ENCODE measurements at regions not wholly inside any gene's neighbourhood (a gene's known extent, or its start where the extent isn't known, plus 50 kb on each side); places are given as distances from the start of the nearest gene placed in this dataset.

GRCh38 chr10:128375171-128375570, 248.9 kb upstream of the MKI67 start:
- no peak overlapping the region for H3K4ac ChIP-seq (ENCODE audit: low read length)
- no peak overlapping the region for H2BK12ac ChIP-seq (ENCODE audit: low read length)
- WGBS, 2 donors (ENCODE audit: extremely low coverage in 2 of 2, insufficient read length in 2 of 2, insufficient replicate concordance in 1 of 2) = no CpG with 5 or more reads among the region's 7 CpGs
- H3K27me3 ChIP-seq (ENCODE audit: control insufficient read depth in 3 of 3, insufficient read depth in 3 of 3, low read depth in 1 of 3, low read length in 3 of 3) = no peaks in the 10 kb centered on the region
- H3K36me3 ChIP-seq (replicated peaks in 1 of 2; ENCODE audit: control insufficient read depth in 2 of 2, insufficient read depth in 2 of 2, low read length in 2 of 2) = no peaks in the 10 kb centered on the region
- no peak overlapping the region for H3K18ac ChIP-seq (ENCODE audit: low read length)
- H2AK5ac ChIP-seq (ENCODE audit: low read depth, low read length) = no peak overlapping the region
- no peak overlapping the region for H3K14ac ChIP-seq (ENCODE audit: low read length)
- no peak overlapping the region for H3K4me3 ChIP-seq (ENCODE audit: low read length in 2 of 2)
- H2BK120ac ChIP-seq (ENCODE audit: low read depth, low read length) = no peak overlapping the region
- DNase-seq (ENCODE audit: low spot score) = no peak
- no peak overlapping the region for H3K9ac ChIP-seq (ENCODE audit: low read depth, low read length, poor library complexity)
- no peak overlapping the region for H2BK5ac ChIP-seq (ENCODE audit: low read length)
- no peak overlapping the region for H2BK15ac ChIP-seq (ENCODE audit: low read length)
- no peak overlapping the region for H3K4me2 ChIP-seq (ENCODE audit: insufficient read depth, low read length, poor library complexity, severe bottlenecking)
- H3K27ac ChIP-seq (replicated peaks; ENCODE audit: low read length) = no peak overlapping the region
- H2AFZ ChIP-seq (ENCODE audit: low read length) = no peak overlapping the region
- no peaks in the 10 kb centered on the region for H3K79me1 ChIP-seq (ENCODE audit: low read depth, low read length)
- no peaks in the 10 kb centered on the region for H3K4me1 ChIP-seq (ENCODE audit: control insufficient read depth in 2 of 2, insufficient read depth in 1 of 2, low read depth in 1 of 2, low read length in 2 of 2)
- H3K9me3 ChIP-seq (replicated peaks in 1 of 2; ENCODE audit: control insufficient read depth in 2 of 2, insufficient read depth in 1 of 2, low read depth in 1 of 2, low read length in 2 of 2) = no peaks in the 10 kb centered on the region
- H4K91ac ChIP-seq (ENCODE audit: low read depth, low read length, poor library complexity) = no peak overlapping the region
- H3K23ac ChIP-seq (ENCODE audit: low read depth, low read length, poor library complexity) = no peak overlapping the region
- no peak overlapping the region for H4K8ac ChIP-seq (ENCODE audit: low read depth, low read length)

- H3K27ac ChIP-seq (replicated peaks; ENCODE audit: low read length) = no peak overlapping the region
- H2BK120ac ChIP-seq (ENCODE audit: low read depth, low read length) = no peak overlapping the region
- H3K14ac ChIP-seq (ENCODE audit: low read length) = no peak overlapping the region
- no peaks in the 10 kb centered on the region for H3K27me3 ChIP-seq (ENCODE audit: control insufficient read depth in 3 of 3, insufficient read depth in 3 of 3, low read depth in 1 of 3, low read length in 3 of 3)
- no peak overlapping the region for H2AFZ ChIP-seq (ENCODE audit: low read length)
- H3K36me3 ChIP-seq (replicated peaks in 1 of 2; ENCODE audit: control insufficient read depth in 2 of 2, insufficient read depth in 2 of 2, low read length in 2 of 2) = no peaks in the 10 kb centered on the region
- H3K79me1 ChIP-seq (ENCODE audit: low read depth, low read length) = no peaks in the 10 kb centered on the region
- H3K18ac ChIP-seq (ENCODE audit: low read length) = no peak overlapping the region
- no peak overlapping the region for H3K23ac ChIP-seq (ENCODE audit: low read depth, low read length, poor library complexity)
- DNase-seq (ENCODE audit: low spot score) = no peak
- H3K4me3 ChIP-seq (ENCODE audit: low read length in 2 of 2) = no peak overlapping the region
- no peak overlapping the region for H3K4me2 ChIP-seq (ENCODE audit: insufficient read depth, low read length, poor library complexity, severe bottlenecking)
- no peak overlapping the region for H4K91ac ChIP-seq (ENCODE audit: low read depth, low read length, poor library complexity)
- no peak overlapping the region for H2BK5ac ChIP-seq (ENCODE audit: low read length)
- no peak overlapping the region for H4K8ac ChIP-seq (ENCODE audit: low read depth, low read length)
- no CpG with 5 or more reads among the region's 9 CpGs for WGBS, 2 donors (ENCODE audit: extremely low coverage in 2 of 2, insufficient read length in 2 of 2, insufficient replicate concordance in 1 of 2)
- H2AK5ac ChIP-seq (ENCODE audit: low read depth, low read length) = no peak overlapping the region
- H3K4me1 ChIP-seq (ENCODE audit: control insufficient read depth in 2 of 2, insufficient read depth in 1 of 2, low read depth in 1 of 2, low read length in 2 of 2) = no peaks in the 10 kb centered on the region
- no peak overlapping the region for H3K9ac ChIP-seq (ENCODE audit: low read depth, low read length, poor library complexity)
- H3K4ac ChIP-seq (ENCODE audit: low read length) = no peak overlapping the region
- H3K9me3 ChIP-seq (replicated peaks in 1 of 2; ENCODE audit: control insufficient read depth in 2 of 2, insufficient read depth in 1 of 2, low read depth in 1 of 2, low read length in 2 of 2) = no peaks in the 10 kb centered on the region
- no peak overlapping the region for H2BK12ac ChIP-seq (ENCODE audit: low read length)
- no peak overlapping the region for H2BK15ac ChIP-seq (ENCODE audit: low read length)
Observed at GRCh38 chr10:128377364-128377987, 251.3 kb upstream of the MKI67 start.

GRCh38 chr10:128377988-128378387, 251.8 kb upstream of the MKI67 start:
- Histone ChIP-seq H3K23ac (ENCODE audit: low read depth, low read length, poor library complexity) (no peak overlapping the region), H2AK5ac (ENCODE audit: low read depth, low read length) (no peak overlapping the region), H3K4me2 (ENCODE audit: insufficient read depth, low read length, poor library complexity, severe bottlenecking) (no peak overlapping the region), H3K79me1 (ENCODE audit: low read depth, low read length) (no peaks in the 10 kb centered on the region), H3K27me3 (ENCODE audit: control insufficient read depth in 3 of 3, insufficient read depth in 3 of 3, low read depth in 1 of 3, low read length in 3 of 3) (no peaks in the 10 kb centered on the region), H3K4ac (ENCODE audit: low read length) (no peak overlapping the region), H3K4me1 (ENCODE audit: control insufficient read depth in 2 of 2, insufficient read depth in 1 of 2, low read depth in 1 of 2, low read length in 2 of 2) (no peaks in the 10 kb centered on the region), H3K14ac (ENCODE audit: low read length) (no peak overlapping the region), H2AFZ (ENCODE audit: low read length) (no peak overlapping the region), H2BK15ac (ENCODE audit: low read length) (no peak overlapping the region), H3K9me3 (replicated peaks in 1 of 2; ENCODE audit: control insufficient read depth in 2 of 2, insufficient read depth in 1 of 2, low read depth in 1 of 2, low read length in 2 of 2) (no peaks in the 10 kb centered on the region), H3K27ac (replicated peaks; ENCODE audit: low read length) (no peak overlapping the region), H3K9ac (ENCODE audit: low read depth, low read length, poor library complexity) (no peak overlapping the region), H3K36me3 (replicated peaks in 1 of 2; ENCODE audit: control insufficient read depth in 2 of 2, insufficient read depth in 2 of 2, low read length in 2 of 2) (no peaks in the 10 kb centered on the region), H2BK12ac (ENCODE audit: low read length) (no peak overlapping the region), H4K91ac (ENCODE audit: low read depth, low read length, poor library complexity) (no peak overlapping the region), H4K8ac (ENCODE audit: low read depth, low read length) (no peak overlapping the region), H3K18ac (ENCODE audit: low read length) (no peak overlapping the region), H3K4me3 (ENCODE audit: low read length in 2 of 2) (no peak overlapping the region), H2BK120ac (ENCODE audit: low read depth, low read length) (no peak overlapping the region), H2BK5ac (ENCODE audit: low read length) (no peak overlapping the region)
- no peak for DNase-seq (ENCODE audit: low spot score)
- WGBS, 2 donors (ENCODE audit: extremely low coverage in 2 of 2, insufficient read length in 2 of 2, insufficient replicate concordance in 1 of 2) = no CpG with 5 or more reads among the region's 3 CpGs

- peak overlapping the region; percentile 29 for H3K23ac ChIP-seq (ENCODE audit: low read depth, low read length, poor library complexity)
- H3K18ac ChIP-seq (ENCODE audit: low read length) = peak overlapping the region; percentile 66
- H3K4me1 ChIP-seq (ENCODE audit: control insufficient read depth in 2 of 2, insufficient read depth in 1 of 2, low read depth in 1 of 2, low read length in 2 of 2) = no peaks in the 10 kb centered on the region
- H4K8ac ChIP-seq (ENCODE audit: low read depth, low read length) = no peak overlapping the region
- no peak overlapping the region for H2BK5ac ChIP-seq (ENCODE audit: low read length)
- no peak overlapping the region for H3K4me2 ChIP-seq (ENCODE audit: insufficient read depth, low read length, poor library complexity, severe bottlenecking)
- no CpG with 5 or more reads among the region's 4 CpGs for WGBS, 2 donors (ENCODE audit: extremely low coverage in 2 of 2, insufficient read length in 2 of 2, insufficient replicate concordance in 1 of 2)
- no peak overlapping the region for H2BK120ac ChIP-seq (ENCODE audit: low read depth, low read length)
- no peak overlapping the region for H3K27ac ChIP-seq (replicated peaks; ENCODE audit: low read length)
- no peak overlapping the region for H2BK15ac ChIP-seq (ENCODE audit: low read length)
- H2AFZ ChIP-seq (ENCODE audit: low read length) = no peak overlapping the region
- no peak for DNase-seq (ENCODE audit: low spot score)
- no peaks in the 10 kb centered on the region for H3K9me3 ChIP-seq (replicated peaks in 1 of 2; ENCODE audit: control insufficient read depth in 2 of 2, insufficient read depth in 1 of 2, low read depth in 1 of 2, low read length in 2 of 2)
- H3K27me3 ChIP-seq (ENCODE audit: control insufficient read depth in 3 of 3, insufficient read depth in 3 of 3, low read depth in 1 of 3, low read length in 3 of 3) = no peaks in the 10 kb centered on the region
- H3K79me1 ChIP-seq (ENCODE audit: low read depth, low read length) = no peaks in the 10 kb centered on the region
- H3K4me3 ChIP-seq (ENCODE audit: low read length in 2 of 2) = no peak overlapping the region
- no peak overlapping the region for H3K14ac ChIP-seq (ENCODE audit: low read length)
- H3K4ac ChIP-seq (ENCODE audit: low read length) = no peak overlapping the region
- peak overlapping the region; percentile 26 for H3K9ac ChIP-seq (ENCODE audit: low read depth, low read length, poor library complexity)
- no peaks in the 10 kb centered on the region for H3K36me3 ChIP-seq (replicated peaks in 1 of 2; ENCODE audit: control insufficient read depth in 2 of 2, insufficient read depth in 2 of 2, low read length in 2 of 2)
- no peak overlapping the region for H2AK5ac ChIP-seq (ENCODE audit: low read depth, low read length)
- H4K91ac ChIP-seq (ENCODE audit: low read depth, low read length, poor library complexity) = no peak overlapping the region
- no peak overlapping the region for H2BK12ac ChIP-seq (ENCODE audit: low read length)
Observed at GRCh38 chr10:128380946-128381345, 254.7 kb upstream of the MKI67 start.

All from neuronal stem cell (in vitro differentiated cells).